Anterior cingulate cortex (tissue), 58 donors: ENCODE measurements at regions not wholly inside any gene's neighbourhood (a gene's known extent, or its start where the extent isn't known, plus 50 kb on each side); places are given as distances from the start of the nearest gene placed in this dataset.
"Not testable (repeated sequence)": the region's sequence is repeated elsewhere in the genome, so short reads cannot be mapped to it uniquely, and the experiment has no call there.

Source experiments
- DNase-seq, 58 donors: peaks; one replicate each; lab custom pipeline; 2025; lab: John Stamatoyannopoulos, UW

GRCh38 chr3:74165211-74165610 lies 449.2 kb downstream of the CNTN3 start:
- DNase-seq: peak in 3 of 58 donors; percentile 1 to 46 (median 30)

- no peak for DNase-seq
These were observed 465.0 kb downstream of the CNTN3 start for GRCh38 chr3:74149466-74149865.

- DNase-seq: no peak
These were observed 469.2 kb downstream of the CNTN3 start for GRCh38 chr3:74145277-74145676.

- no peak for DNase-seq
These were observed 474.8 kb downstream of the CNTN3 start for GRCh38 chr3:74139648-74140047.

GRCh38 chr3:74137790-74138189 lies 476.7 kb downstream of the CNTN3 start:
- DNase-seq: no peak

GRCh38 chr3:74135808-74136207 lies 478.7 kb downstream of the CNTN3 start:
- DNase-seq: no peak

- DNase-seq: no peak
These were observed 479.6 kb downstream of the CNTN3 start for GRCh38 chr3:74134831-74135230.

GRCh38 chr3:74131546-74132328 lies 482.7 kb downstream of the CNTN3 start:
- not testable (repeated sequence) for DNase-seq

- no peak for DNase-seq
These were observed 484.8 kb downstream of the CNTN3 start for GRCh38 chr3:74129611-74130010.

GRCh38 chr3:74129056-74129455 lies 485.4 kb downstream of the CNTN3 start:
- no peak for DNase-seq

GRCh38 chr3:74127256-74127655 lies 487.2 kb downstream of the CNTN3 start:
- no peak for DNase-seq

GRCh38 chr3:74124782-74125181 lies 489.7 kb downstream of the CNTN3 start:
- no peak for DNase-seq

- DNase-seq: no peak
These were observed 492.2 kb downstream of the CNTN3 start for GRCh38 chr3:74122281-74122680.

GRCh38 chr3:74121761-74122160 lies 492.7 kb downstream of the CNTN3 start:
- no peak for DNase-seq

- DNase-seq: no peak
These were observed 494.5 kb upstream of the PDZRN3 start for GRCh38 chr3:74119221-74119620.

- no peak for DNase-seq
These were observed 491.2 kb upstream of the PDZRN3 start for GRCh38 chr3:74115906-74116305.

GRCh38 chr3:74107451-74107850 lies 482.7 kb upstream of the PDZRN3 start:
- DNase-seq: no peak

- no peak for DNase-seq
These were observed 482.2 kb upstream of the PDZRN3 start for GRCh38 chr3:74106925-74107324.

- DNase-seq: no peak
These were observed 466.5 kb upstream of the PDZRN3 start for GRCh38 chr3:74091204-74091603.

GRCh38 chr3:74089814-74090213 lies 465.1 kb upstream of the PDZRN3 start:
- no peak for DNase-seq

- DNase-seq: no peak
These were observed 455.3 kb upstream of the PDZRN3 start for GRCh38 chr3:74080056-74080461.

- no peak for DNase-seq
These were observed 450.5 kb upstream of the PDZRN3 start for GRCh38 chr3:74075241-74075640.

- DNase-seq: no peak
These were observed 450.0 kb upstream of the PDZRN3 start for GRCh38 chr3:74074700-74075099.
